ENCODE measurements at regions not wholly inside any gene's neighbourhood (a gene's known extent, or its start where the extent isn't known, plus 50 kb on each side); places are given as distances from the start of the nearest gene placed in this dataset.
"Not testable (repeated sequence)": the region's sequence is repeated elsewhere in the genome, so short reads cannot be mapped to it uniquely, and the experiment has no call there.

- no peak overlapping the region for H3K4me3 ChIP-seq (ENCODE audit: low read depth, low read length)
- DNase-seq (ENCODE audit: low read depth): no peak
- TF ChIP-seq, protein P1, sequence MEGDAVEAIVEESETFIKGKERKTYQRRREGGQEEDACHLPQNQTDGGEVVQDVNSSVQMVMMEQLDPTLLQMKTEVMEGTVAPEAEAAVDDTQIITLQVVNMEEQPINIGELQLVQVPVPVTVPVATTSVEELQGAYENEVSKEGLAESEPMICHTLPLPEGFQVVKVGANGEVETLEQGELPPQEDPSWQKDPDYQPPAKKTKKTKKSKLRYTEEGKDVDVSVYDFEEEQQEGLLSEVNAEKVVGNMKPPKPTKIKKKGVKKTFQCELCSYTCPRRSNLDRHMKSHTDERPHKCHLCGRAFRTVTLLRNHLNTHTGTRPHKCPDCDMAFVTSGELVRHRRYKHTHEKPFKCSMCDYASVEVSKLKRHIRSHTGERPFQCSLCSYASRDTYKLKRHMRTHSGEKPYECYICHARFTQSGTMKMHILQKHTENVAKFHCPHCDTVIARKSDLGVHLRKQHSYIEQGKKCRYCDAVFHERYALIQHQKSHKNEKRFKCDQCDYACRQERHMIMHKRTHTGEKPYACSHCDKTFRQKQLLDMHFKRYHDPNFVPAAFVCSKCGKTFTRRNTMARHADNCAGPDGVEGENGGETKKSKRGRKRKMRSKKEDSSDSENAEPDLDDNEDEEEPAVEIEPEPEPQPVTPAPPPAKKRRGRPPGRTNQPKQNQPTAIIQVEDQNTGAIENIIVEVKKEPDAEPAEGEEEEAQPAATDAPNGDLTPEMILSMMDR (IDR thresholded peaks at IDR 0.05; ENCODE audit: low read depth, low read length, missing control alignments): no peak
- in situ Hi-C loops (cut with HindIII; ENCODE audit: low sequenced_read_pairs): no loop called here
These were observed 150.1 kb downstream of the CYB561 start for GRCh38 chr17:63295839-63296590.

DNA sequence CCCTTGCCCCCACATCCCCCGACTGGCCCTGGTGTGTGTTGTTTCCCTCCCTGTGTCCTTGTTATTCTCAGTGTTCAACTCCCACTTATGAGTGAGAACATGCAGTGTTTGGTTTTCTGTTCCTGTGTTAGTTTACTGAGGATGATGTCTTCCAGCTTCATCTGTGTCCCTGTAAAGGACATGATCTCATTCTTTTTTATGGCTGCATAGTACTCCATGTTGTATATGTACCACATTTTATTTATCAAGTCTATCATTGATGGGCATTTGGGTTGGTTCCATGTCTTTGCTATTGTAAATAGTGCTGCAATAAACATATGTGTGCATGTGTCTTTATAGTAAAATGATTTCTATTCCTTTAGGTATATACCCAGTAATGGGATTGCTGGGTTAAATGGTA, 147.2 kb downstream of the CYB561 start:
- H3K4me3 ChIP-seq (ENCODE audit: low read depth, low read length); in situ Hi-C loops (cut with HindIII; ENCODE audit: low sequenced_read_pairs); DNase-seq (ENCODE audit: low read depth): not testable (repeated sequence)

DNA sequence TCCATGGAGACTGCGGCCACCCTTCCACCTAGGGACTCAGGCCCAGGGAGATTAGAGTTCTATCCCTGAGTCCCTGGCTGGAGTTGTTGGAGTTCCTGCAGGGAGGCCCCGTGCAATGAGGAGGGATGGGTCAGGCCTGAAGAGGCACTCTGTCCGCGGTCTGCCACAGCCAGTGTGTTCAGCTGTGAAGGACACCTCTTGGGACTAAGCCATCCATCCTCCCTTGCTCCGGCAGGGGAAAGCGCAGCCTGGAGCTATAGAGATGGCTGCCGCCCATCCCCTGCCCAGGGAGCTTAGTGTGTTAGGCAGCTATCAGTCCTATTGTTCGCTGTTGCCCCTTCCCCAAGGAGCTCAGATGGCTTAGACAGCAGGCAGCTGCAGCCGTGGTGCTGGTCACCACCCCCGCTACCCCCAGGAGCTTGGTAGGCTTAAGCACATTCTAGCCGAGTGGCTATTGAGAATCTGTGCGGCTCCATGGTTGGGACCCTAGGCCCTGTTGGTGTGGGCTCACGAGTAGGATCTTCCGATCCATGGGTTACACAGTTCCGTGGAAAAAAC, 141.3 kb downstream of the CYB561 start:
- TF ChIP-seq, protein P1 (IDR thresholded peaks at IDR 0.05; ENCODE audit: low read depth, low read length, missing control alignments): no peak
- DNase-seq (ENCODE audit: low read depth): no peak
- in situ Hi-C loops (cut with HindIII; ENCODE audit: low sequenced_read_pairs): no loop called here
- H3K4me3 ChIP-seq (ENCODE audit: low read depth, low read length): no peak overlapping the region

DNA sequence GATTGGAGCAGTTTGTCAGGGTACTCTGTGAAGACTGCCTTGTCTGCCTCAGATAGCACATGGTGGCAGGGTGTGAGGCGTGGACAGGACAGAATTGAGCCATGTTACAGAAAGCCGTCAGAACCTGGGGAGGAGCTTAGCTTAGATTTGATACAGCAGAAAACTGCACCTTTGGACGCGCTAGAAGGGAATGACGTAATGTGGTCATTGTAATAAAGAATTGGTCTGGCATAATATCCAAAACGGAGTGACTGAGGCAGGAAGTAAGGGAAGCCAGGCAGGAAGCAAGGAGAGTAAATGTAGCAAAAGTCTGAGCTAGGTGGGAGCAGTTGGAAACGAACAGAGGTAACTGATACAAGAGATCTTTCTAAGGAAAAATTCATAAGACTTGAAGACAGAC, 140.2 kb downstream of the CYB561 start:
- no peak for DNase-seq (ENCODE audit: low read depth)
- in situ Hi-C loops (cut with HindIII; ENCODE audit: low sequenced_read_pairs): no loop called here
- TF ChIP-seq, protein P1 (IDR thresholded peaks at IDR 0.05; ENCODE audit: low read depth, low read length, missing control alignments): no peak
- H3K4me3 ChIP-seq (ENCODE audit: low read depth, low read length): no peak overlapping the region

DNA sequence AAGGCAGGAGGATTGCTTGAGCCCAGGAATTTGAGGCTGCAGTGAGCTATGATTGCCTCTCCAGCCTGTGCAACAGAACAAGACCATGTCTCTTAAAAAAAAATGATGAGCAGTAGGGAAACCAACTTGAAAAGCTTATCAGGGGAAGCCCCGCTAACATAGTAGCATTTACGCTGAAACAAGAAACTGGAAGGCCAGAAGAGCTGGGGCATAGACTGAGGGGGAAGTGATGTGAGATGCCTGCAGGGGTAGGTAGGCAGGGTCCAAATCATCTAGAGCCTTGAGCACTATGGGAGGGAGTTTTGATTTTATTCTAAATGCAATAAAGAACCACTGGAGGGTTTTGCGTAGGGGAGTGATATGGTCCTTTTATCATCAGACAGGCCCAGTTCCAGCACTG, 139.3 kb downstream of the CYB561 start:
- in situ Hi-C loops (cut with HindIII; ENCODE audit: low sequenced_read_pairs): no loop called here
- TF ChIP-seq, protein P1 (IDR thresholded peaks at IDR 0.05; ENCODE audit: low read depth, low read length, missing control alignments): no peak
- no peak overlapping the region for H3K4me3 ChIP-seq (ENCODE audit: low read depth, low read length)
- DNase-seq (ENCODE audit: low read depth): no peak

DNA sequence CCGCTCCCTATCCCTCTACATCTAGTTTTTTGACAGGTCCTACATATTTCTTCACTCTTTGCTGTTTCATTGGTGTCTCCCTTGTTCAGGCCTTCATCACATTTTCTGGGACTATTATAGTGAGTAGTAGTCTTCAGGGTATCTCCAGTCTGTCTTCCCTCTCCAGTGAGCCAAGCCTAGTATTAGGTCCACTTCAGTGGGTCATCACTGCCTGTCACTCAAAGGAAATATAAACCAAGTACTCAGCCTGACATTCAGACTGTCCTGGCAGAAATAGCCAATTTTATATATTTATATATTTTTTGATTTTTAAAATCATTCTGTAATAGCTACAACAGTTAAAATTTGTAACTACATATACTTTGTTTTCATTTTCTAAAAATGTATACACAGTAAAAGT, 137.8 kb downstream of the CYB561 start:
- no peak for DNase-seq (ENCODE audit: low read depth)
- TF ChIP-seq, protein P1 (IDR thresholded peaks at IDR 0.05; ENCODE audit: low read depth, low read length, missing control alignments): no peak
- in situ Hi-C loops (cut with HindIII; ENCODE audit: low sequenced_read_pairs): no loop called here
- H3K4me3 ChIP-seq (ENCODE audit: low read depth, low read length): no peak overlapping the region

GRCh38 chr17:63309021-63309420, 137.1 kb downstream of the CYB561 start:
- TF ChIP-seq, protein P1 (IDR thresholded peaks at IDR 0.05; ENCODE audit: low read depth, low read length, missing control alignments): no peak
- no peak overlapping the region for H3K4me3 ChIP-seq (ENCODE audit: low read depth, low read length)
- in situ Hi-C loops (cut with HindIII; ENCODE audit: low sequenced_read_pairs): no loop called here
- DNase-seq (ENCODE audit: low read depth): no peak
